ENCODE measurements at regions not wholly inside any gene's neighbourhood (a gene's known extent, or its start where the extent isn't known, plus 50 kb on each side); places are given as distances from the start of the nearest gene placed in this dataset.

GRCh38 chr4:173661001-173661400 lies 131.0 kb upstream of the HAND2 start:
- H3K27ac ChIP-seq (ENCODE audit: low read depth, low read length), result no peak overlapping the region
- no peak overlapping the region for H3K4me3 ChIP-seq (ENCODE audit: low read length)
- no peaks in the 10 kb centered on the region for H3K9me3 ChIP-seq (ENCODE audit: control insufficient read depth, insufficient read depth, low read length)
- no peak overlapping the region for H3K4me2 ChIP-seq (ENCODE audit: low read length)
- H3K27me3 ChIP-seq (ENCODE audit: control insufficient read depth, low read length), result no peaks in the 10 kb centered on the region
- no peaks in the 10 kb centered on the region for H3K4me1 ChIP-seq (ENCODE audit: control insufficient read depth, low read length)
- no peaks in the 10 kb centered on the region for H3K79me2 ChIP-seq (ENCODE audit: control insufficient read depth, low read length)
- no peaks in the 10 kb centered on the region for H3K9me2 ChIP-seq (replicated peaks; ENCODE audit: control insufficient read depth, low read length)
- no peaks in the 10 kb centered on the region for H3F3A ChIP-seq (ENCODE audit: control insufficient read depth, insufficient read depth)
- no peak for TF ChIP-seq CTCF (IDR thresholded peaks at IDR 0.05; ENCODE audit: low read depth, low read length, poor library complexity, severe bottlenecking)
- TF ChIP-seq EZH2phosphoT487 (IDR thresholded peaks at IDR 0.05; ENCODE audit: borderline replicate concordance, low read length), result no peak
- no peaks in the 10 kb centered on the region for H3K36me3 ChIP-seq (ENCODE audit: control insufficient read depth, low read length)
- no peaks in the 10 kb centered on the region for H4K20me1 ChIP-seq (ENCODE audit: control insufficient read depth, insufficient read depth, low read depth, low read length)

- Histone ChIP-seq H3K36me3 (ENCODE audit: control insufficient read depth, low read length) (no peaks in the 10 kb centered on the region), H3K9me3 (ENCODE audit: control insufficient read depth, insufficient read depth, low read length) (no peaks in the 10 kb centered on the region), H3K4me2 (ENCODE audit: low read length) (no peak overlapping the region), H3K9me2 (replicated peaks; ENCODE audit: control insufficient read depth, low read length) (no peaks in the 10 kb centered on the region), H3F3A (ENCODE audit: control insufficient read depth, insufficient read depth) (no peaks in the 10 kb centered on the region), H3K27ac (ENCODE audit: low read depth, low read length) (no peak overlapping the region), H3K79me2 (ENCODE audit: control insufficient read depth, low read length) (no peaks in the 10 kb centered on the region), H3K4me3 (ENCODE audit: low read length) (no peak overlapping the region), H4K20me1 (ENCODE audit: control insufficient read depth, insufficient read depth, low read depth, low read length) (no peaks in the 10 kb centered on the region), H3K4me1 (ENCODE audit: control insufficient read depth, low read length) (no peaks in the 10 kb centered on the region), H3K27me3 (ENCODE audit: control insufficient read depth, low read length) (no peaks in the 10 kb centered on the region)
- TF ChIP-seq EZH2phosphoT487 (IDR thresholded peaks at IDR 0.05; ENCODE audit: borderline replicate concordance, low read length), result no peak
- no peak for TF ChIP-seq CTCF (IDR thresholded peaks at IDR 0.05; ENCODE audit: low read depth, low read length, poor library complexity, severe bottlenecking)
Observed at GRCh38 chr4:173656898-173657297, 126.9 kb upstream of the HAND2 start.

GRCh38 chr4:173652283-173652931 lies 122.4 kb upstream of the HAND2 start:
- Histone ChIP-seq H3K4me3 (ENCODE audit: low read length) (no peak overlapping the region), H4K20me1 (ENCODE audit: control insufficient read depth, insufficient read depth, low read depth, low read length) (no peaks in the 10 kb centered on the region), H3F3A (ENCODE audit: control insufficient read depth, insufficient read depth) (no peaks in the 10 kb centered on the region), H3K27ac (ENCODE audit: low read depth, low read length) (no peak overlapping the region), H3K4me2 (ENCODE audit: low read length) (no peak overlapping the region), H3K79me2 (ENCODE audit: control insufficient read depth, low read length) (no peaks in the 10 kb centered on the region), H3K4me1 (ENCODE audit: control insufficient read depth, low read length) (no peaks in the 10 kb centered on the region), H3K9me2 (replicated peaks; ENCODE audit: control insufficient read depth, low read length) (no peaks in the 10 kb centered on the region), H3K9me3 (ENCODE audit: control insufficient read depth, insufficient read depth, low read length) (no peaks in the 10 kb centered on the region), H3K36me3 (ENCODE audit: control insufficient read depth, low read length) (no peaks in the 10 kb centered on the region), H3K27me3 (ENCODE audit: control insufficient read depth, low read length) (no peaks in the 10 kb centered on the region)
- TF ChIP-seq EZH2phosphoT487 (IDR thresholded peaks at IDR 0.05; ENCODE audit: borderline replicate concordance, low read length), result no peak
- no peak for TF ChIP-seq CTCF (IDR thresholded peaks at IDR 0.05; ENCODE audit: low read depth, low read length, poor library complexity, severe bottlenecking)
